Ureter (tissue), 1 donor: ENCODE measurements at regions not wholly inside any gene's neighbourhood (a gene's known extent, or its start where the extent isn't known, plus 50 kb on each side); places are given as distances from the start of the nearest gene placed in this dataset.

Source experiments
- DNase-seq: peaks from one replicate; pipeline ENCODE4 v3.0.0-alpha.2; 2020; ENCODE audit warnings: low spot score
- donor health status: DM: yes; HTN: yes; CAD: no.

GRCh38 chr15:87354661-87355410 lies 901.7 kb downstream of the NTRK3 start:
- no peak for DNase-seq

GRCh38 chr15:87349181-87349580 lies 907.4 kb downstream of the NTRK3 start:
- DNase-seq: no peak

GRCh38 chr15:87348746-87349145 lies 907.8 kb downstream of the NTRK3 start:
- no peak for DNase-seq

- no peak for DNase-seq
Observed at GRCh38 chr15:87347806-87348515, 908.6 kb downstream of the NTRK3 start.

- no peak for DNase-seq
Observed at GRCh38 chr15:87345961-87346360, 910.6 kb downstream of the NTRK3 start.

GRCh38 chr15:87343966-87344365 lies 912.6 kb downstream of the NTRK3 start:
- no peak for DNase-seq

- DNase-seq: no peak
Observed at GRCh38 chr15:87340370-87340769, 916.2 kb downstream of the NTRK3 start.

- DNase-seq: no peak
Observed at GRCh38 chr15:87326269-87326668, 930.3 kb downstream of the NTRK3 start.

- DNase-seq: no peak
Observed at GRCh38 chr15:87322870-87323269, 933.7 kb downstream of the NTRK3 start.

GRCh38 chr15:87322265-87322664 lies 934.3 kb downstream of the NTRK3 start:
- DNase-seq: no peak

GRCh38 chr15:87317900-87318299 lies 938.6 kb downstream of the NTRK3 start:
- DNase-seq: no peak

- DNase-seq: no peak
Observed at GRCh38 chr15:87312221-87312620, 944.3 kb downstream of the NTRK3 start.

GRCh38 chr15:87300146-87300545 lies 956.4 kb downstream of the NTRK3 start:
- DNase-seq: no peak

- DNase-seq: no peak
Observed at GRCh38 chr15:87294854-87295253, 961.7 kb downstream of the NTRK3 start.

GRCh38 chr15:87293031-87293430 lies 963.5 kb downstream of the NTRK3 start:
- no peak for DNase-seq

- DNase-seq: no peak
Observed at GRCh38 chr15:87287156-87287555, 969.4 kb downstream of the NTRK3 start.

GRCh38 chr15:87269566-87269965 lies 987.0 kb downstream of the NTRK3 start:
- DNase-seq: no peak

- no peak for DNase-seq
Observed at GRCh38 chr15:87268675-87269074, 987.9 kb downstream of the NTRK3 start.

- DNase-seq: no peak
Observed at GRCh38 chr15:87267798-87268197, 988.7 kb downstream of the NTRK3 start.

- no peak for DNase-seq
Observed at GRCh38 chr15:87263871-87264270, 992.7 kb downstream of the NTRK3 start.

GRCh38 chr15:87263296-87263695 lies 993.2 kb downstream of the NTRK3 start:
- DNase-seq: no peak

- no peak for DNase-seq
Observed at GRCh38 chr15:87245592-87245991, 1010.9 kb downstream of the NTRK3 start.

GRCh38 chr15:87243474-87243873 lies 1013.1 kb downstream of the NTRK3 start:
- DNase-seq: no peak
